Panc1 (cell line): ENCODE measurements at regions not wholly inside any gene's neighbourhood (a gene's known extent, or its start where the extent isn't known, plus 50 kb on each side); places are given as distances from the start of the nearest gene placed in this dataset.

Source experiments
- CTCF ChIP-seq: fragments of 450-650 bp; IDR thresholded peaks from 2 replicates; pipeline ENCODE4 v1.5.1; 2017; ENCODE audit warnings: mild to moderate bottlenecking
- POLR2AphosphoS5 ChIP-seq: IDR thresholded peaks from 2 replicates; pipeline ENCODE4 v1.6.1; 2012; ENCODE audit warnings: mild to moderate bottlenecking, low read depth, low read length, moderate library complexity

- TF ChIP-seq CTCF (no peak), POLR2AphosphoS5 (no peak)
Measured at GRCh38 chr16:51834133-51834532, 683.1 kb upstream of the SALL1 start.
